Body of pancreas (tissue), 4 donors: ENCODE measurements at regions not wholly inside any gene's neighbourhood (a gene's known extent, or its start where the extent isn't known, plus 50 kb on each side); places are given as distances from the start of the nearest gene placed in this dataset.

Experiments used
- POLR2A ChIP-seq, 3 donors: fragments of 450-650 bp; IDR thresholded peaks; one replicate each; pipeline ENCODE4 v1.6.1; 2016; ENCODE audit warnings: antibody characterized with exemption in 3 of 3, mild to moderate bottlenecking in 2 of 3
- TF ChIP-seq, protein P1 (sequence below), 7 experiments: fragments of 450-650 bp in 4 of 7; fragments of 200-600 bp in 3 of 7; sonication (generic) in 3 of 7; IDR thresholded peaks; one replicate each; pipeline ENCODE4 v1.5.1; 2016 to 2019; ENCODE audit warnings: antibody characterized with exemption in 7 of 7

GRCh38 chr3:147493065-147493464, 83.9 kb downstream of the ZIC1 start:
- TF ChIP-seq, protein P1, sequence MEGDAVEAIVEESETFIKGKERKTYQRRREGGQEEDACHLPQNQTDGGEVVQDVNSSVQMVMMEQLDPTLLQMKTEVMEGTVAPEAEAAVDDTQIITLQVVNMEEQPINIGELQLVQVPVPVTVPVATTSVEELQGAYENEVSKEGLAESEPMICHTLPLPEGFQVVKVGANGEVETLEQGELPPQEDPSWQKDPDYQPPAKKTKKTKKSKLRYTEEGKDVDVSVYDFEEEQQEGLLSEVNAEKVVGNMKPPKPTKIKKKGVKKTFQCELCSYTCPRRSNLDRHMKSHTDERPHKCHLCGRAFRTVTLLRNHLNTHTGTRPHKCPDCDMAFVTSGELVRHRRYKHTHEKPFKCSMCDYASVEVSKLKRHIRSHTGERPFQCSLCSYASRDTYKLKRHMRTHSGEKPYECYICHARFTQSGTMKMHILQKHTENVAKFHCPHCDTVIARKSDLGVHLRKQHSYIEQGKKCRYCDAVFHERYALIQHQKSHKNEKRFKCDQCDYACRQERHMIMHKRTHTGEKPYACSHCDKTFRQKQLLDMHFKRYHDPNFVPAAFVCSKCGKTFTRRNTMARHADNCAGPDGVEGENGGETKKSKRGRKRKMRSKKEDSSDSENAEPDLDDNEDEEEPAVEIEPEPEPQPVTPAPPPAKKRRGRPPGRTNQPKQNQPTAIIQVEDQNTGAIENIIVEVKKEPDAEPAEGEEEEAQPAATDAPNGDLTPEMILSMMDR (IDR thresholded peaks at IDR 0.05) = no peak
- TF ChIP-seq POLR2A (IDR thresholded peaks at IDR 0.05) = no peak
